NCI-H2227 treated with DMSO at 0.1 percent for 48 hours (cell line): ENCODE measurements at regions not wholly inside any gene's neighbourhood (a gene's known extent, or its start where the extent isn't known, plus 50 kb on each side); places are given as distances from the start of the nearest gene placed in this dataset.

Experiments used
- DNase-seq: peaks from one replicate; lab custom pipeline; 2025; lab: John Stamatoyannopoulos, UW

GRCh38 chr6:82739303-82739702 lies 326.3 kb downstream of the UBE3D start:
- no peak for DNase-seq

DNA sequence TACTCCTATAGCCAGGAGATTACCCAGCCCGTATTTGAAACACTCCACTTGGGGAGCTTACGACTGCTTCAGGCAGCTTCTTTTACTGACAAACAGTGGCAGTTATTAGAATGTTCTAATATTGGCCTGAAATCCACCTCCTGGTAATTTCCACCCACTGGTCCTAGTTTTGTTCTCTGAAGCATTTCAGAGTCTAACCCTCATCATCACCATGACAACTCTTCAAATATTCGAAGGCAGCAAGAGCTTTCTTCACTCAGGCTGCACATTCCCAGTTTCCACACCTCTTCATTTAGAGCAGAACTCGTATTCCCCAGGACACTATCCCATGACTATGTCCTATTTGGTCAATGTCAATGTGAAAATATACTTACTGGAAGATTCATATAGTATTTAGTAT lies 325.6 kb downstream of the UBE3D start:
- no peak for DNase-seq

GRCh38 chr6:82741325-82741995 lies 324.2 kb downstream of the UBE3D start:
- no peak for DNase-seq

- no peak for DNase-seq
Measured at GRCh38 chr6:82741996-82742385, 323.6 kb downstream of the UBE3D start.

DNA sequence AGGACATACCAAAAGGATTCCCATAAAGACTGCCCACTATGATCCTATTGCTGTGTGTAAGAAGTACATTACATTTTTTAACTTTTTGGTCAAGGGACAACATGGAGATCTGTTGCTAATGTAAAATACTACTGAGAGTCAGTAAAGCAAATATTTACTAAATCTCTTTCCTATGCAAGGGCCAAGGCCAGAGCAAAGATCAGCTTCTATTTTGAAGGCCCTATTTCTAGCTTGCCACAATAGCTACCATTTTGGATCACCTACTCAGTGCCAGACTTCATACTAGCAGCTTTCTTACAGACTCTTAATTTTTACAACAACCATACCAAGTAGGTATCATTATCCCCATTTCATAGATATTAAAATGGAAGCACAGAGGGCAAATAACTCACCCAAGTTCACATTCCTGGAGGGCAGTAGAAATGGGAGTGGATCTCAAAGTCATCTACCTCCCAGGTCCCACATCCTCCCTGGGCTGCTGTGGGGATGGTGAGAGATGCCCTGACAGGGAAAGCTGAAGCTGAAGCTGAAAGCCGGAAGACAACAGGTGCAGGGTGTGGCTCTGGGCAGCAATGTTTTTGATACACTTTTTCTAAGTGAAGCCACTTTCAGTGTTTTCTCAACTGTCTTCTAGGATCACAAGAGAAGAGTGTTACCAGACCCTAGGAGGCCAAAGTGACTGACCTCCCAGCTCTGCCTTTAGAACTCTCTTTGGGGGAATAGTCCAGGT lies 321.2 kb downstream of the UBE3D start:
- DNase-seq = no peak

DNA sequence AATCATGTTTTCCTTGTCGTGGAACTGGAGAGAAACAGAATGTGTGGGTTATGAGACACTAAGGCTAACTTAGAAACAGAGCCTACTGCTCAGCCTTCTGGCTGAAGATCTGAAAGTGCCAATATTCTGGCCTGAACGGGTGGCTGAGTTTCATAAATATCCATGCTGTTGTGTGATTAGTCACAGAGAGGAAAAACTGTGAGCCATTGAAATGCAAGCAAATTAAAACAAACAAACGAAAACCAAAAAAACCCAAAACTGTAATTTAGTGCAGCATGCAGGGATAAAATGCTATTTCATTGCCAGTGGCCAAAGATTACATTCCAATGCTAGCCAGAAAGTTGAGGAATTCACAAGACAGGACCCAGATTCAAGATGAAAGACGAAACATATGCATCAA lies 315.1 kb downstream of the UBE3D start:
- DNase-seq = no peak

GRCh38 chr6:82751718-82752117 lies 313.9 kb downstream of the UBE3D start:
- DNase-seq = no peak

DNA sequence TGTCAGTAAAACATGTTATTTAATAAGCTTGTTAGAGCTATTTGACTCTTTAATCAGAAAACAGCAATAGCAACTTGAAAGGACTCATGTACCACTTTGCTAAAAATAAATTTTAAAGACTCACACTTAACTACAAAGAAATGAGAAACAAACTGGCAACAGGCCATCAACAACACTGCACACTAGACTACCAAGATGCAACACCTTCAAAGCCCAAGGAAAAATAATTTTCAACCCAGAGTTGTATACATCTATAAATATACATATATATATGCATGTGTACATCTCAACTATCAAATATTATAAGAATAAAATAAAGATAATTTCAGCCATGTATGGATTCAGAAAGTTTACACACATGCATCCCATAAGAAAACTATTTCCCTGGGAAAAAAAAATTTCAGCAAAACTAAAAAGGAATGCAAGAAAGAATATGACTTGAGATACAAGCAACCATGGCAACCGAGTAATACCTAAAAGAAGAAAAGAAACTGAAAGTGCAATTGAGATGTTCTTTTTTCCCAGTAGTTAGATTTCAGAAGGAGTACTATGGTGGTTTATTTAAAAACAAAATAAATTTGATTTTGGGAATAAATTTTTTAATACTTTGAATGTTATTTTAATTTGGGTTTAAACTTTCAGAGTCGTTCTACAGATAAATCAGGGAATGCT lies 303.8 kb downstream of the UBE3D start:
- no peak for DNase-seq

DNA sequence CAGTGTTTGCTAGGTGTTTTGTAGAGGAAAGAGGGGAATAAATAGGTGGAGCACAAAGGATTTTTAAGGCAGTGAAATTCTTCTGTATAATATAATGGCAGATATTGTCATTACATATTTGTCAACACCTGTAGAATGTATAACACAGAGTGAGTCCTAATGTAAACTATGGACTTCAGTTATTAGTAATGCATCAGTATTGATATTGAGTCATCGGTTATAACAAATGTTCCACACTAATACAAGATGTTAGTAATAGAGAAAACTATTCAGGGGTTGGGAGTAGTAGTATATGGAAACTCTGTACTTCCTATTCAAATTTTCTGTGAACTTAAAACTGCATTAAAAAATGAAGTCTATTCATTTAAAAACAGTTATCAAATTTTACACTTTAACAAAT lies 299.2 kb downstream of the UBE3D start:
- DNase-seq = no peak

GRCh38 chr6:82767037-82767436 lies 298.6 kb downstream of the UBE3D start:
- no peak for DNase-seq

DNA sequence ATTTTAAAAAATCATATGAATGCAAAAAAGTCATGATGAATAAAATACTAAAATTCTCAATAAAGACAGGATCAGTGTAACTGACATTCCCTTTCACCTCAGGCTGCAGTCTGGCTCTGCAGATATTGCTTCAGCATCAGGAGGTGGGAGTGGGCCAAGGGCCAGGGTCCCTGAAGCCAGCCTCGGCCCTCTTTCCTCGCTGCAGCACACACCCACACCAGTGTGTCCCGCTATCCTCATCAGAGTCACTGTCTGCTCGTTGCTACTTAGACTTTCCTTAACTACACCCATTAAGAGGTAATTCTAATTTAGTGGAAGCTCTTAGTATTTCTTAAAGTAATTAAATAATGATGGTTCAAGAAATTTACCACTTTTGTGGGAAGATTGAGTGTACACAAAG lies 298.2 kb downstream of the UBE3D start:
- DNase-seq = no peak

GRCh38 chr6:82772851-82773717 lies 292.6 kb downstream of the UBE3D start:
- DNase-seq = no peak

- no peak for DNase-seq
Measured at GRCh38 chr6:82775361-82775760, 290.3 kb downstream of the UBE3D start.

DNA sequence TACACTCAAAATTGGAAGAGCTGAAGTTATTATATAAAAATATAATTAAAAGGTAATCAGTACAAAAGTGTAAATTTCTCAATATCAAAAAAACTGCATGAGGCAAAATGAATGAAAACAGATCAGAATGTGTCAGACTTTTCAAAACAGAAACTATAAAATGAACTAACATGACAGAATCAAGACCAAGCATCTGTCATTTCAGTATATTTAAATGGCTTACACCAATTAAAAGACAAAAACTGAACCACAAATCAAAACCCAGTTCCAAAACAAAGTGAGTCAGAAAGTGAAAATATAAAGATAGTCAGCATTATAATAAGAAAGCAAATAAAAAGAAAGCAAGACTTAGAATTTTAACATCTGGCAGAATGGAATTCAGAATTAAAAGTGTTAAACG lies 289.7 kb downstream of the UBE3D start:
- no peak for DNase-seq

DNA sequence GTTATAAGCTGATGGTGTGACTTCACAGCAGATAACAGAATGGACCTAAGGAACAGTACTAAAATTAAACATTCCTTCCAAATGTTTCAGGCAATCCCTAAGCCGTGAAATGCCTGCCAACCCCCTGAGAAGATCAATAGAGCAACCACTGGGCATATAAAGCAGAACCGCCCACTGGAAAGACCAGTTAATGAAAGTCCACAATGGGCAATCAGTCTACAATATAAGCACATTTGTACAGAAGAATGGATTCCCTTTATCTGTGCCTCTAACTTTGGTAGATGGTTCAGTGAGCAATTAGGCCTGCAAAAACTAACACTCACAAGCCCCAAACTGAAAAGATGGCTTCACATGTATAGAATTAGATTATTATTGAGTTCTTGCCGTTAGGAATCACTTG lies 286.6 kb downstream of the UBE3D start:
- no peak for DNase-seq

DNA sequence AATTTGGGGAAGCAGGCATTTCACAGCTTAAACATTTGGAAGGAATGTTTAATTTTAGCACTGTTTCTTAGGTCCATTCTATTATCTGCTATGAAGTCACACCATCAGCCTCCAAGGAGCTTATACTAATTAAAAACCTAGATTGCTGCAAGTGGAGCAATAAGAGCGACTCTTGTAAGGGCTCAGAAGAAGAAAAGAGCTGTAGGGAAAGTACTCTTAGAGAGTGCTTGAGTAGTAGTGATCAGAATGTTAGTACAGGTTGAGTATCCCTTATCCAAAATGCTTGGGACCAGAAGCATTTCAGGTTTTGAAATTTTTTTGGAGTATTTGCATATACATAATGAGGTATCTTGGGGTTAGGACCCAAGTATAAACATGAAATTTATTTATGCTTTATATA lies 285.3 kb downstream of the UBE3D start:
- no peak for DNase-seq

DNA sequence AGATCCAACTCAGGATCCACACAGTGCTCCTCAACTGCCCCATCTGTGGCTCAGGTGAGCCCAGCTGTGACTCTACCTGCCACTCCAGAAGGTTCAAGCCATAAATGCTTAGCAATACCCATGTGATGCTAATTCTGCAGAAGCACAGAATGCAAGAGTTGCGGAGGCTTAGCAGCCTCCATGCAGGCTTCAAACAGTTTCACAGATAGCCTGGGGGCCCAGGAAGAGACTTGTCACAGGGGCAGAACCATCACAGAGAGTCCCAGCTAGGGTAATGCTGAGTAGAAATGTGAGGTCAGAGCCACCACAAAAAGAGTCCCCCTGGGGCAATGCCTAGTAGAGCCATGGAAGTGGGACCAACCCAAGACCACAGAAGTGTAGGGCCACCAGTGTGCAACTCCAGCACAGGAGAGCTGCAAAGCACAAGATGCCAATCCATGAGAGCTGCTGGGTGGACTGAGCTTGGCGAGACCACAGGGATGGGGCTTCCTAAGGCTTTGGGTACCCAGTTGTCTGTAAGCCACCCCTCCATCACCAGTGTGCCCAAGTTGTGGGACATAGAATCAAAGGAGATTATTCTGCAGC lies 283.9 kb downstream of the UBE3D start:
- DNase-seq = no peak

DNA sequence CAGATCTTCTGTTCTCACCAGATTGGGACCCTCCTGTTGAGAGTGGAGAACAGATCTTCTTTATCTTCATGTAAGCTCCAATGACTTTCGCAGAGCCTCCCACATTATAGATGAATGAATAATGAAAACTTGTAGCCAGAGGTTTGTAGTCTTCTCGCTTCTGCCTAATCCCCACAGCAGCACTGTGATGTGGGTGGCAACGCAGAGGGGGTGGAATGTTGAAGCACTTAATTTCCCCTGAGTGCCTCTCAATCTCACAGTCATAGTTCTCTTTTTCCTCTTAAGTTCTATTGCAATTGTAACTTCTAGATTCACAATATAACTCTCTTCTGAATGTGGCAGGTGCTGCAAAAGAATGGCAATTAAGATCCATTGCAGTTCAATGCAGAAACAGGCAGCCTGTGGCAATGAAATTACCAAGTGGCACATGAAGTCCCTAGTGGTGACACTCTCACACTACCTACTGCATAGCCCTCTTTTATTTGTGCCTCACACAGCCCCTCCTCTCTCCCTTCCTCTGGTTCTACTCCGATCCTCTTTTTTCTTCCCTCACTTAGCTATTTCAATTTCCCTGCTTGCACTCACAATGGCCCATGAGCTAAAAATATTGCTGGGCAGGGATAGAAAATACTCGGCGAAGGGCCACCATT lies 281.9 kb downstream of the UBE3D start:
- DNase-seq = no peak

GRCh38 chr6:82785206-82785605 lies 280.4 kb downstream of the UBE3D start:
- DNase-seq = no peak

- DNase-seq = no peak
Measured at GRCh38 chr6:82786248-82786647, 279.4 kb downstream of the UBE3D start.

- no peak for DNase-seq
Measured at GRCh38 chr6:82795940-82796339, 269.7 kb downstream of the UBE3D start.

- no peak for DNase-seq
Measured at GRCh38 chr6:82801083-82801482, 264.6 kb downstream of the UBE3D start.
